Skeletal muscle cell (primary cell): ENCODE measurements at regions not wholly inside any gene's neighbourhood (a gene's known extent, or its start where the extent isn't known, plus 50 kb on each side); places are given as distances from the start of the nearest gene placed in this dataset.

Source experiments
- DNase-seq: peaks from one replicate; pipeline ENCODE4 v3.0.0-alpha.2; 2010; ENCODE audit warnings: low read depth
- H3K4me3 ChIP-seq: 2 replicates; pipeline ENCODE4 v1.5.1; 2011; ENCODE audit warnings: low read depth, mild to moderate bottlenecking, control low read depth, low read length, moderate library complexity

DNA sequence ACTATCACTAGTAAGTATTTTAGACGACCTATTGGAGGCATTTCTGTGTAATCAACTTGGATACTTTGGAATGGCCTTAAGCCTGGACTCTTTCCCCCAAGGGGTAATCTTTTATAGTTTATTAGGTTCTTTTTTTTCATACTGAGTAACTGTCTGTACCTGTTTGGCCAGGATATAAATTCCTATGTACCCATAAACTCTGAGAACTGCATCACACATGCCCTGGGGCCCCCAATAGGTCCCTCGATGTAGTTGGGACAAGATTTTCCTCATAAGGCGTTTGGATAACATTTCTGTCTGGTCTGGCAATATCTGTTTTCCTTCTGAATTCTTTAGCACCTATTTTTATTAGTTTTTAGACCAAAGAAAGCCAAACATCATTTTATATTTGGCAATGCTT is 86.4 kb upstream of the WNT7A start:
- no peak for DNase-seq
- H3K4me3 ChIP-seq, result no peak overlapping the region

DNA sequence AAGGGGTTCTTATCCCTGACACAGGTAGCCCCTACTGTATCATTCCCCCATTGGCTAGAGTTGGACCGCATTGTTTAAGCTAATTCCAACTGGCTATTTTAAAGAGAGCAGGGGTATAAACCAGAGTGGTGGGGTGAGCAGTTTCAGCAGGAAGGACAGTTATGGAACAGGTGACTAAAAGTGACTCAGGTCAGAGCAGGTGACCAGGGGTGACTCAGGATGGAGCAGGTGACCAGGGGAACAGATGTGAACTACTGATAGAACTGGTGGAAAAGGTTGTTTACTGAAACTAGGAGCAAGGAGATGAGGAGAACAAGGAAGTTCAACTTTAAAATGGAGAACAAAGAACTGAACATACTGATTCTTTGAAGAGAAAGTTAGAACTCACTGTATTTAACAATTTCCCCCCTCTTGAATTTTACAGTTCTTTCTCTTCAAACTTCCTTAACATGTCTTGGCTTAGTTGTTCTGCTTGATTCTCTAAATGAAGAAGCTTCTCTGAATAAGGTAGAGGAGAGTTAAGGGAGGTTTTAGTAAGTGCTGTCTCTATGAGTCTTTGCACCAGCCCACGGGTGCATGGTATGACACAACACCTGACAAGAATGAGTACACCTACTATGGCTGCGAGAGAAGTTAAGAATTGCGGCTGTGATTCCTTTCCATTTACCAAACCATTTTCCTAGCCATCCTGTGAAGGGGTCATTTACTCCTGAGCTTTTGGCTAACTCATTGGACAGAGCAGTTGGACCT is 83.4 kb upstream of the WNT7A start:
- H3K4me3 ChIP-seq, result no peak overlapping the region
- DNase-seq, result no peak

DNA sequence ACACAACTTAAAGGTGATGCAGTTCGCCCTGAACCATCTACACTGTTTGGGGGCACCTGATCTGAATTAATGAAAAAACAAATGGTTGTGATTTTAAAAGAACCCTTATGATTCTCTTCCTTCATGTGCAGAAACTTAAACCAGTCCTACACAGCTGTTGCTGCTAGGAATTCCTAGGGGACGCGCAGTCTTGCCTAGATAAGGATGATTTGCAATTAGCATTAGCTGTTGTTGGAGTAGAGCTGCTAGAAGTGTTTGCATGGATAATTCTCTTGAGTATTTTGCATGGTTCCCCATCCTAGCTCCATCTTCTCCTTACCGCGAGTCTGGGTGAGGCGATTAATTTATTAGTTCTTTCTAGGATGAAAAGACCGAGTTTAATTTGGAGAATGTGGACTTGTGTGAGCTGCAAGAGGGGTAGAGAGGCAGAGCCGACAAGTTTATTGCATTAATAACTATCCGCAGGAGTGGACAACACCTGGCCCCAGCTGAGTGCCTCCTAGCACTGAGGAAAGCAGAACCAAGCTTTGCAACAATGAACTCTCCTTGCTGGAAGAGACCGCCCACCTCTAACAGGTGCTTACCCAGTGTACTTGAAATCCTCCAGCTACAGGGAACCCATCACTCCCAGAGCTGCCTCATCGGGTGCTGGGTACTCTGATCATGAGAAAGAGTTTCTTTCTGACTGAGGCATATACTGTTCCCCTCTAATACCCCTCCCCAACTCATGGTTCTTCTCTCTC is 75.0 kb upstream of the WNT7A start:
- no peak for DNase-seq
- no peak overlapping the region for H3K4me3 ChIP-seq

DNA sequence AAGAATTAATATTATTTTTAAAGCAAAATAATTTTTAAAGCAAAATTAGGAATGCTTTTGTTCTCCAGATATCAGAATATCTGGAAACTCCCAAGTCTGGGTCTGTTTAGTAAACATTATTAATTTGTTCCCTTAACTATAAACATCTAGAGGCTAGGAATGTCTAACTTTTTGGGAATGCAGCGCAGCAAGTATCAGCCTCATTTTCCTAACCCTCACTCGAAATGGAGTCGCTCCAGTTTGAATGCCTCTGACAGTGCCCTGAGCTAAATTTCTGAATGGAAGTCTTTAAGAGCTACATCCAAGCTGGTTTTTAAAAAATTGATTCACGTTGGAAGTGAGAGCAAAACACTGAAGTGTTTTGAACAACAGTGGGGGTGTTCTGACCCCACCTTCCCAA is 74.4 kb upstream of the WNT7A start:
- DNase-seq, result no peak
- no peak overlapping the region for H3K4me3 ChIP-seq

DNA sequence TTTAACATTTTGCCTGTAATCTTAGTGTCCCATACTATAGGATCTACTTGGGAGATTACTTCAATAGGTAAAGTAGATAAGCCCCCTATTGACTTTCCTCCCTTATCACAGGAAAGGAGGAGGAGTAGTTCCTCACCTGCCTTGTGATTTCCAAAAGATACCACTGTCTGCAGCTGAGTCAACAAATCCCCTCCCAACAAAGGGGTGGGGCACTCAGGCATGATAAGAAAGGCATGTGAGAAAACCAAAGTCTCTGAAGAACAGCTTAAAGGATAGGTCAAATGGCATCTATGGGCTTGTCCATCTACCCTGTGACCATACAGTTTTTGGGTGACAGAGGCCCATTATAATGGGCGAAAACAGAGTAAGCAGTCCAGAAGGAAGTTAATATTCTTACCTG is 71.3 kb upstream of the WNT7A start:
- H3K4me3 ChIP-seq, result no peak overlapping the region
- DNase-seq, result no peak

DNA sequence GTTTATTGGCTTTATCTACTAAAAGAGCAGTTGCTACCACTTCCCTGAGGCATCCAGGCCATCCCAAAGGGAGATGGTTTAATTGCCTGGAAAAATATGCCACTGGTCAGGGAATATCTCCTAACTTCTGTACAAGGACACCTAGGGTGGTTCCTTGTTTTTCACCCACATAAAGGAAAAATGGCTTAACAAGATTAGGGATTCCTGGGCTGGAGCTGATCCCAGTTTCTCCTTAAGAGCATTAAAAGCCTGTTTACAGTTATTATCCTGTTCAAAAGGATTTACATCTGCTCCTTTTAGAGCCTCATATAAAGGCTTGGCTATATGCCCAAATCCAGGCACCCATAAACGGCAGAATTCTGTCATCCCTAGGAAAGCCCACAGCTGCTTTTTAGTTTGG is 70.2 kb upstream of the WNT7A start:
- no peak for DNase-seq
- no peak overlapping the region for H3K4me3 ChIP-seq

DNA sequence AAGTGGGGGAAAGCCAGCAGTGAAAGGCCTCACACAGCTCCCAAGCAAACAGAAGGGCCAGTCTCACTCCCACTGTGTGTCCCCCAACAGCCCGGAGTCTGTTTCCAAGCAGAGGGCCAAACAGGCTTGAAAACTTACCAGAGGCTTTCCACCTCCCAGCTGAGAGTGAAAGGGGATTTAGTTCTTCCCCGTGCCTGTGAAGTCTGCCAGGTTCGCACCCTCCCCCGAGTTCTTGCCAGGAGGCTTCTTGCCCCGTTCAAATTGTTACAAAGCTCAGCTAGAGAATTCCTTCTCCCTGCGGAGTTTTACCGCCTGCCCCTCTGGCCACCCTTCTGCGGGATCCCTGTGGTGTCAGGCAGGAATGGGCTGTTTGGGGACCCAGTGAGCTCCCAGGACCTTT is 68.0 kb upstream of the WNT7A start:
- DNase-seq, result no peak
- no peak overlapping the region for H3K4me3 ChIP-seq

DNA sequence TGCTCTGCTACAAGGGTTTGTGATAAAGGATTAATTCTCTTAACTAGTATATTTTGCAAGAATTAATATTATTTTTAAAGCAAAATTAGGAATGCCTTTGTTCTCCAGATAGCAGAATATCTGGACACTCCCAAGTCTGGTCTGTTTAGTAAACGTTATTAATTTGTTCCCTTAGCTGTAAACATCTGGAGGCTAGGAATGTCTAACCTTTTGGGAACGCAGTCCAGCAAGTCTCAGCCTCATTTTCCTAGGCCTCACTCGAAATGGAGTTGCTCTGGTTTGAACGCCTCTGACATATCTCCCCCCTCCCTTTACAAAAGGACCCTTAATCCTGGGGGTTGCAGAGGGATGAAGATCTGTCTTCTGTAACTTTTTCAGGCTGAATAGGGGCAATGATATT is 59.3 kb upstream of the WNT7A start:
- H3K4me3 ChIP-seq, result no peak overlapping the region
- no peak for DNase-seq

DNA sequence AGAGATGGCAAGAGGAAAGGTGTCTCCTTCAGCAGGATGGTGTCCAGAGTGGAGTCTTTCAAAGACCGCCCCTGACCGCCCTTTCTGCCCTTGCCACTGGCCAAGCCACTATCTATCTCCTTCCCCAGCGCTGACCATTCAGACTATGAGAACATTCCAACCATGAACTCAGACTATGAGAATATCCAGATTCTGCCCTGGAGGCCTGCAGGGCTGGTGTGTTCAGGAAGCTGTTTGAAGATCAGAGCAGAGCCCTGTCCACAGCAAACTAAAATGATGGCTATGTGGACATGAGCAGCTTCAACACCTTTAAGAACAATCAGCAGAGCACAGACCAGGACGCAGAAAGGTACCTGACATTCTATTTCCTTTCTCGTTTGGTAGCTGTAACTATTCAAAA is 57.3 kb upstream of the WNT7A start:
- no peak overlapping the region for H3K4me3 ChIP-seq
- no peak for DNase-seq

DNA sequence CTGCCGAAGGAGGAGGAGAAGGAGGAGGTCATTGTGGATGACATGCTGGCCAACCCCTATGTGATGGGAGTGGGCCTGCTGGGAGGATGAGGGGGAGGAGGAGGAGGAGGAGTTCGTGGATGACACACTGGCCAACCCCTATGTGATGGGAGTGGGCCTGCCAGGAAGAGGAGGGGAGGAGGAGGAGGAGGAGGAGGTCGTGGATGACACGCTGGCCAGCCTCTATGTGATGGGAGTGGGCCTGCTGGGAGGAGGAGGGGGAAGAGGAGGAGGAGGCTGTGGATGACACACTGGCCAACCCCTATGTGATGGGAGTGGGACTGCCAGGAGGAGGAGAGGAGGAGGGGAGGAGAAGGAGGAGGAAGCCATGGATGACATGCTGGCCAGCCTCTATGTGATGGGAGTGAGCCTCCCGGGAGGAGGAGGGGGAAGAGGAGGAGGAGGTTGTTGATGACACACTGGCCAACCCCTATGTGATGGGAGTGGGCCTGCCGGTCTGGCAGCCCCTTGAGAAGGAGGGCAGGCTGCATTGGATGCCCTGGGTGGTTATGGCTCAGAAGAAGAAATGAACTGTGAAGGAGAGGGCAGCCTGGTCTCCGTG is 55.7 kb upstream of the WNT7A start:
- DNase-seq, result no peak
- H3K4me3 ChIP-seq, result no peak overlapping the region

DNA sequence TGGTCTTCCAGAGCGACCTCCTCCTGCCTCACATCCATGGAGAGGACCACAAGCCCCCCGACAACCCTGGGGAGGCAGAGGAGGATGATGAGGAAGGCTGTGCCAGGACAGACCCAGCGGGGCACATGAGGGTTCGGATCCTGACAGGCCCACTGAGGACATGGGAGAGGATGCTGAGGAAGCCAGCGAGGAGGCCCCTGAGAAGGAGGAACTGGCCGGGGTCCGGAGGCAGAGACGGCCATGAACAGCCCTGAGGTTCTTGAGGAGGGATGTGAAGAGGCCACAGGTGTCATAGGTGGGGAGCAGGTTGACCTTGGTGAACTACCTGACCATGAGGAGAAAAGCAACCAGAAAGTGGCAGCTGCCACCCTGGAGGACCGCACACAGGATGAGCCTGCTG is 54.9 kb upstream of the WNT7A start:
- no peak overlapping the region for H3K4me3 ChIP-seq
- DNase-seq, result no peak

DNA sequence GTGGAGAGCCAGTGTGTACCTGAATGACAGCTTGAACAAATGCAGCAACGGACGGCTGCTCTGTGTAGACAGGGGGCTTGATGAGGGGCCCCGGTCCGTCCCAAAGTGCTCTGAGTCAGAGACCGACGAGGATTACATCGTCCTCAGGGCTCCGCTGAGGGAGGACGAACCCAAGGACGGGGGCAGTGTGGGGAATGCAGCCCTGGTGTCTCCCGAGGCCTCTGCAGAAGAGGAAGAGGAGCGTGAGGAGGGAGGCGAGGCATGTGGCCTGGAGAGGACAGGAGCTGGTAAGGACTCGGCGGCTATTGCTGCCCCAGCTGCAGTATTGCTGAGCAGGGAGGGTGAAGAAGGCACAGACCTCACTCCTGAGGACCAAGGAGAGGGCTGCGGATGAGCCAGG is 54.4 kb upstream of the WNT7A start:
- DNase-seq, result no peak
- H3K4me3 ChIP-seq, result no peak overlapping the region

DNA sequence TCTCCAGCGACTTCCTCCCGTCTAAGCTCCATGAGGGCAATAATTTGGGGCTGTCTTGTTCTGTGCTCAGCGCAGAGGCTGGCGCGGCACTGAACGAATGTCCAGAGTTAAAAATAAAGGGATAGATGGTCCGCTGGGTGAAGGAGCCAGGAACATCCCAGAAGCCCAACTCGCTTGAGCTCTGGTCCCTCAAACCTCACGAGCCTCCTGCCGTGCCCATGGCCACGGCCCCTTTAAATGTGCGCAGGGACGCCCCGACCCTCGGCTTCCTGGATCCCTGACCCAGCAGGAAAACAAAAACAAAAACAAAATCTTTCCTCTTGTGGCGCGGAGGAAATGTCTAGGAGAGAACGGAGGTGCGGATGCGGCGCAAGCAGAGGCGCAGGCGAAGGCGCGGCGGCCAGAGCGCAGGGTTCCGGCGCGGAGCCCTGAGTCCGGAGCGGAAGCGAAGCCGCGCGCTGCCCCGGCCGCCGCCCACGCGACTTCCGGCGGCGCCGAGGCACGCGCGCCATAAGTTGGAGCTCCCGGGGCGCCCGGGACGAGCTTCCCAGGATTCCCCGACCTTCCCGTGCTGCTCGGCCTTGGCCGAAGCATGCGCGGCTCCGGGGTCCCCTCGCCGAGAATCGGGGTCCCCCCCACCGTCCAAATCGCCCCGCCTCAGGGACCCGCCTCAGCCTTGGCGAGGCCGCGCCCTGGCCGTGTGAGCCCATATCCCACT is 52.9 kb upstream of the WNT7A start:
- DNase-seq, result no peak
- H3K4me3 ChIP-seq, result peak overlapping the region; percentile 25

DNA sequence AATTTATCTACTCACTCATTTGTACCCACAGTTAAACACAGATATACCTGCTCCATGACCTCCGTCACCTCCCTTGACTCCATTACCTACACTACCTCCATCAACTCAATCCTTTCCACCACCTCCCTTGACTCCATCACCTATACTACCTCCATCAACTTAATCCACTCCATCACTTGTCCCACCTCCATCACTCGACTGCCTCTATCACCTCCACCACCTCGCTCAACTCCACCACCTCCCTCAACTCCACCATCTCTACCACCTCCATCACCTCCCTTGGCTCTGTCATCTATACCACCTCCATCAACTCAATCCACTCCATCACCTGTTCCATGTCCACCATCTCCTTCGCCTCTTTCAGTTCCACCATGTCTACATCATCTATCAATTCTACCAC is 51.3 kb upstream of the WNT7A start:
- H3K4me3 ChIP-seq, result no peak overlapping the region
- no peak for DNase-seq
